Suprapubic skin (tissue), 4 donors: ENCODE measurements at regions not wholly inside any gene's neighbourhood (a gene's known extent, or its start where the extent isn't known, plus 50 kb on each side); places are given as distances from the start of the nearest gene placed in this dataset.

ENCODE experiments used
- CTCF ChIP-seq, 2 donors: fragments of 200-600 bp in 1 of 2; fragments of 450-650 bp in 1 of 2; sonication (generic) in 1 of 2; IDR thresholded peaks; one replicate each; pipeline ENCODE4 v1.5.1; 2016 to 2019; ENCODE audit warnings: antibody characterized with exemption in 2 of 2, mild to moderate bottlenecking in 1 of 2, moderate library complexity in 1 of 2
- POLR2A ChIP-seq, 2 donors: fragments of 450-650 bp; IDR thresholded peaks; one replicate each; pipeline ENCODE4 v1.6.1; 2017; ENCODE audit warnings: antibody characterized with exemption in 2 of 2, mild to moderate bottlenecking in 2 of 2, moderate library complexity in 2 of 2
- POLR2AphosphoS5 ChIP-seq, 3 donors: sonication (generic); formaldehyde crosslinking; IDR thresholded peaks; one replicate each; pipeline ENCODE4 v1.6.1; 2017; ENCODE audit warnings: antibody characterized with exemption in 3 of 3

DNA sequence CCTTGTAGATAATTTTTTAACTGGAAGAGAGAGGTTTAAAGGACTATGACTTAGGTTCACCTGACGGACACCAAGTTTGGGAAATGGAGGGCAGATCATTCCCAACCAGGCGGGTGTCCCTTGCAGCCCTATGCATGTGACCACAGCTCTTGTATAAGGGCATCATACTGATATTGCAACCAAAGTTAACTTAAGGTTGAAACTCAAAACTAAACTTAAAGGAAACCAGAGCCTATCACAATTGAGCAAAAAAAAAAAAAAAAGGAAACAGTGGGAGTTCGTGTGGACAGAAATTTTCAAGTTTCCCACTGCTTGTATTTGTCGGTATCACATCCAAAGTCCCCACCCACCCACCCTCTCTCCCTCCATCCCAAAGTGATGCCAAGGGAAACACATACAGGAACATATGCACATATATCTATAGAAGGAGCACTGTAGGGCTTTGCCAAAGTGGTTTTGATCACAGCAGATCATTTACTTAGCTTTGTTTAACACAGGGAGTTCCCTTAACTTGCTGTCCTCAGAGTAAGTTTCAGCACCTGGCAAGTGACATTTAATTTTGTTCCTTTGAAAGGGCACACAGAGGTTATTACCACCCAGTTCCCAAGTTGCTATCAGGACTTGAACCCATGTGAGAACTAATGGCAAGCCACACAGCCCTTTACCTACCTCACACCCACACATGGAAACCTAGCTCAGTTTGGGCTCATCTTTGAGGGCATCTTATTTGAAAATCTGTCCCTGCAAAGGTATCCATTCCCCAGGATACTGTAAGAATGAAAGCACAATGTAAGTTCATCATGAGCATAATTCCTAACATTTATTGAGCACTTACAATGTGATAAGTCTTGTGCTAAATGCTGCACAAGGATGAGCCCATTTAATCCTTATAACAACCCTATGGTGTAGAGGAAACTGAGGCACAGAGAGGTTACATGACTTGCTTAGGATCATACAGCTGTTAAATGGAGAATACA is 204.5 kb upstream of the CMC1 start:
- TF ChIP-seq POLR2AphosphoS5 (IDR thresholded peaks at IDR 0.05) = no peak
- TF ChIP-seq POLR2A (IDR thresholded peaks at IDR 0.05) = no peak
- no peak for TF ChIP-seq CTCF (IDR thresholded peaks at IDR 0.05)
